ENCODE measurements at regions not wholly inside any gene's neighbourhood (a gene's known extent, or its start where the extent isn't known, plus 50 kb on each side); places are given as distances from the start of the nearest gene placed in this dataset.

DNA sequence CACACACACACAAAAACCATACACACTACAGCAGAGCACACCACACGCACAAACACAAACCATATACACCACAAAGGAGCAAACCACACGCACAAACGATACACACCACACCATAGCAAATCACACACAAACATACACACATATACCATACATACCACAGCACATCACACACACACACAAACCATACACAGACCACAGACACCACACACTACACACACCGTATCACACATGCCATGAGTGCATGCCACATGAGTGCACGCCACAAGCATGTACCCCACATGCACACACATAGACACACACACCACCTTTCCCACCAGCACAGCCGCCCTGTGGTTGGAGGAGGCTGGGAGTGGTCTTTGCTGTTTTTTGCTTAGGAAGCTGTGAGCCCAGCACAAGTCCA, 517.1 kb upstream of the MYT1L start:
- 68% methylated on average over 5 of the region's 6 CpGs for WGBS (ENCODE audit: insufficient coverage, low coverage, low lambda C conversion rate, missing lambda C conversion rate)
- Histone ChIP-seq H3K36me3 (no peaks in the 10 kb centered on the region), H3K9me3 (no peaks in the 10 kb centered on the region), H3K4me3 (no peak overlapping the region), H3K27me3 (no peaks in the 10 kb centered on the region), H3K27ac (no peak overlapping the region), H3K4me1 (no peaks in the 10 kb centered on the region)
- ATAC-seq: no peak
- TF ChIP-seq, protein P1, sequence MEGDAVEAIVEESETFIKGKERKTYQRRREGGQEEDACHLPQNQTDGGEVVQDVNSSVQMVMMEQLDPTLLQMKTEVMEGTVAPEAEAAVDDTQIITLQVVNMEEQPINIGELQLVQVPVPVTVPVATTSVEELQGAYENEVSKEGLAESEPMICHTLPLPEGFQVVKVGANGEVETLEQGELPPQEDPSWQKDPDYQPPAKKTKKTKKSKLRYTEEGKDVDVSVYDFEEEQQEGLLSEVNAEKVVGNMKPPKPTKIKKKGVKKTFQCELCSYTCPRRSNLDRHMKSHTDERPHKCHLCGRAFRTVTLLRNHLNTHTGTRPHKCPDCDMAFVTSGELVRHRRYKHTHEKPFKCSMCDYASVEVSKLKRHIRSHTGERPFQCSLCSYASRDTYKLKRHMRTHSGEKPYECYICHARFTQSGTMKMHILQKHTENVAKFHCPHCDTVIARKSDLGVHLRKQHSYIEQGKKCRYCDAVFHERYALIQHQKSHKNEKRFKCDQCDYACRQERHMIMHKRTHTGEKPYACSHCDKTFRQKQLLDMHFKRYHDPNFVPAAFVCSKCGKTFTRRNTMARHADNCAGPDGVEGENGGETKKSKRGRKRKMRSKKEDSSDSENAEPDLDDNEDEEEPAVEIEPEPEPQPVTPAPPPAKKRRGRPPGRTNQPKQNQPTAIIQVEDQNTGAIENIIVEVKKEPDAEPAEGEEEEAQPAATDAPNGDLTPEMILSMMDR (IDR thresholded peaks at IDR 0.05): no peak
- TF ChIP-seq POLR2A (IDR thresholded peaks at IDR 0.05): no peak
- DNase-seq: no peak
- intact Hi-C loops (cut with DNase I): no loop called here

DNA sequence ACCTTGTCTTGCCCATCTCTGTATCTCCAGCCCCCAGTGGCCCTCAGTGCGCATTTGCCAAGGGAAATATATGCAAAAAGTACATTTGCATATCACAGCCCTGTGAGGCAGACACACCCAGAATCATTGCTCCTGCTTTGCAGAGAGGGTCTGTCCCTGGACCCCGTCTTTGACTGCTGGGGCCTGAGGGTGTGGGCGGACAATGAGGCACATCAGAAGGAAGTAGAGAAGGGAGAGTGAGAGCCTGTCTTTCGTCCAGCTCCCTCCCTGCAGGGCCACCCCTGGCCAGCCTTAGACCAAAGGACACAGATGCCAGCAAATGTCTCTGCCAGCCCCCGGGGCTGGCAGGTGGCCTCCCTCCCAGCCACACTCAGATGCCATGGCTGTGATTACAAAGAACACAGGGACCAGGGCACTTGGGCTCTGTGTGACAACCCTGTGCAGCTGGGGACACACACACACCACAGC, 516.2 kb upstream of the MYT1L start:
- Histone ChIP-seq H3K27me3 (no peaks in the 10 kb centered on the region), H3K27ac (no peak overlapping the region), H3K4me1 (no peaks in the 10 kb centered on the region), H3K9me3 (no peaks in the 10 kb centered on the region), H3K36me3 (no peaks in the 10 kb centered on the region), H3K4me3 (no peak overlapping the region)
- intact Hi-C loops (cut with DNase I): no loop called here
- WGBS (ENCODE audit: insufficient coverage, low coverage, low lambda C conversion rate, missing lambda C conversion rate): 40% methylated on average over 2 of the region's 5 CpGs
- no peak for ATAC-seq
- TF ChIP-seq POLR2A (IDR thresholded peaks at IDR 0.05): no peak
- TF ChIP-seq, protein P1 (IDR thresholded peaks at IDR 0.05): no peak
- DNase-seq: no peak

DNA sequence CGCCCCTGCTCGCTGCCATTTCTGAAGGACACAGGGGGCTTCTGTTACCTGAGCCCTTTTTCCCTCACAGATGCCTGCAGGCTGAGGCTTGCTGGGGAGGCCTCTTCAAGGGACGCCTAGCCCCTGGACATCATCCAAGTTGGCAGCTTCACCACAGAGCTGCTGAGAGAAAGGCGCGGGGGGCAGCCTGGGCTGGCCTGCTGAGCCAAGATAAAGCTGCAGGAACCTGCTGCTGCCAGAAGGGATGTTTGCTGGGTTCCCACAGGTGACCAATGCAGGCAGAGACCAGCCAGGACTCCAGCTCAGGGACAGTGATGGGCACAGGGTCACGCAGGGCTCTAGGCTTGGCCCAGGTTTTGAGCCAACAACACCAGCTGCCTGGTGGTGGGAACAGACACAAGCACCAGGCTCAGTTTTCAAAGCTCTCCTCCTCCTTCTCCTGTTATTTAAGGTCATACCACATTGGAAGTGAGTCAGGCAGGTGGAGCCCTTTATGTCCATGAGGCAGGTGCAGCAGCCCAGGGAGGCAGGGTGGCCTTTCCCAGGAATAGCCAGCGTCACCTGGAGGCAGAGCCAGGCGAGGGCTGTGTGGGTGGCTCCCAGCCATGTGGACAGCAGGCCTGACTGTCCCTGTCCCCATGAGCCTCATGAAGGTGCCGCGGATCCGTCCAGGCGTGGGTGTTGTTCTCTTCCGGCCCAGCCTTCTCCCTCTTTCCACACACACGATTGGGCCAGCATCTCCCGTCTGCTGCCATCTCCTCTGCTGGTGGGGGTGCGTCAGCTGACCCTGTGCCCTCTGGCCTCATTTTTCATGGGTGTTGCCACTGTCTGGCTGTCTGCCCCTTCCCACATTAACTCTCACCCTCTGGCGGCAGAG, 515.5 kb upstream of the MYT1L start:
- ATAC-seq: no peak
- no peak for DNase-seq
- H3K27ac ChIP-seq: no peak overlapping the region
- no peaks in the 10 kb centered on the region for H3K9me3 ChIP-seq
- H3K27me3 ChIP-seq: no peaks in the 10 kb centered on the region
- TF ChIP-seq, protein P1 (IDR thresholded peaks at IDR 0.05): no peak
- TF ChIP-seq POLR2A (IDR thresholded peaks at IDR 0.05): no peak
- H3K36me3 ChIP-seq: no peaks in the 10 kb centered on the region
- H3K4me3 ChIP-seq: no peak overlapping the region
- no peaks in the 10 kb centered on the region for H3K4me1 ChIP-seq
- 54% methylated on average over 4 of the region's 17 CpGs for WGBS (ENCODE audit: insufficient coverage, low coverage, low lambda C conversion rate, missing lambda C conversion rate)
- intact Hi-C loops (cut with DNase I): no loop called here

DNA sequence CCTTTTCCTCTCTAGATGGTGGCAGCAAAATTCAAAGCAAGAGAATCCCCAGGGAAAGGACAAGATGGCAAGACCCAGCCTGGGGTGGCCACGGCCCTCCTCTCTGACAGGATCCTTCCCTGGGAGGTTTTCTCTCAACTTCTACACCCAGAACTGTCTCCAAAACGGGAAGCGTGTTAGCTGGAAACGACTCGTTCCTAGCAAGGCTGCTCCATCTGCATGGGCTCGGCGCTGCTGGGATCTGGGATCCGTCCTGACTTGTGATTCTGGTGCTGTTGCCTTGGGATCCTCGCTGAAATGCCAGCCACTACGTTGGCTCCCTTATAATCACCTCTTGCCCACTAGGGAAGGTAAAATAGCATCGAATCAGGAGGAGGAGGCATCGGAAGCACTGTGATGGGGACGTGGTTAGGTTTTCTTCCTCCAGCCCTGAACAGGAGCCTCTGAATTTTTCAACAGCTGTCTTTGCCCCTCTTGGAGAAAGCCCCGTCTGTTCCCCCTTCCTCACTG, 514.8 kb upstream of the MYT1L start:
- no peaks in the 10 kb centered on the region for H3K4me1 ChIP-seq
- TF ChIP-seq POLR2A (IDR thresholded peaks at IDR 0.05): no peak
- TF ChIP-seq, protein P1 (IDR thresholded peaks at IDR 0.05): no peak
- H3K4me3 ChIP-seq: no peak overlapping the region
- no peaks in the 10 kb centered on the region for H3K27me3 ChIP-seq
- H3K9me3 ChIP-seq: no peaks in the 10 kb centered on the region
- DNase-seq (no peak), ATAC-seq (no peak)
- 70% methylated on average over 5 of the region's 14 CpGs for WGBS (ENCODE audit: insufficient coverage, low coverage, low lambda C conversion rate, missing lambda C conversion rate)
- intact Hi-C loops (cut with DNase I): no loop called here
- no peaks in the 10 kb centered on the region for H3K36me3 ChIP-seq
- no peak overlapping the region for H3K27ac ChIP-seq

Measured in right lobe of liver (tissue), 6 donors.